ENCODE measurements at regions not wholly inside any gene's neighbourhood (a gene's known extent, or its start where the extent isn't known, plus 50 kb on each side); places are given as distances from the start of the nearest gene placed in this dataset.
"Not testable (repeated sequence)": the region's sequence is repeated elsewhere in the genome, so short reads cannot be mapped to it uniquely, and the experiment has no call there.

DNA sequence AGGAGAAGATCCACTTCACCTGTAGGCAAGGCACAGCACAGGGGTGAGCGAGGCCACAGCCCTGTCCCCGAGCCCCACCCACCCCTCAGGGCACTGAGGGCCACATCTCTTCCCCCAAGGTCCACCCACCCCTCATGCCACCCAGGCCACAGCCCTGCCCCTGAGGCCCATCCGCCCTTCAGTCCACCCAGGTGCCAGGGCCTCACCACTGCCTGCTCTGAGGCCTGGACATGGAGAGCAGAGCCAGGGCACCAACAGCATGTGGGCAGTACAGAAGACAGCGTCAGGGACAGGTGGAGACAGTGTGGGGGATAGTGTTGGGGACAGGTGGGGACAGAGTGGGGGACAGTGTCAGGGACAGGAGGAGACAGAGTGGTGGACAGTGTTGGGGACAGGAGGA lies 138.3 kb downstream of the TMEM121 start:
- Histone ChIP-seq H3K27me3 (ENCODE audit: insufficient read depth, low read depth) (no peaks in the 10 kb centered on the region), H3K36me3 (ENCODE audit: insufficient read depth) (no peaks in the 10 kb centered on the region), H3K4me1 (ENCODE audit: low read depth, poor library complexity, severe bottlenecking) (no peaks in the 10 kb centered on the region), H3K9ac (no peak overlapping the region), H3K4me2 (no peak overlapping the region), H2AFZ (ENCODE audit: low read depth) (no peak overlapping the region), H3K4me3 (IDR thresholded peaks at IDR 0.05; ENCODE audit: insufficient read depth, low read depth, low read length) (no peak overlapping the region), H3K79me2 (ENCODE audit: insufficient read depth, low read depth) (no peaks in the 10 kb centered on the region), H4K20me1 (ENCODE audit: insufficient read depth) (no peaks in the 10 kb centered on the region), H3K27ac (no peak overlapping the region)
- TF ChIP-seq, protein P1, sequence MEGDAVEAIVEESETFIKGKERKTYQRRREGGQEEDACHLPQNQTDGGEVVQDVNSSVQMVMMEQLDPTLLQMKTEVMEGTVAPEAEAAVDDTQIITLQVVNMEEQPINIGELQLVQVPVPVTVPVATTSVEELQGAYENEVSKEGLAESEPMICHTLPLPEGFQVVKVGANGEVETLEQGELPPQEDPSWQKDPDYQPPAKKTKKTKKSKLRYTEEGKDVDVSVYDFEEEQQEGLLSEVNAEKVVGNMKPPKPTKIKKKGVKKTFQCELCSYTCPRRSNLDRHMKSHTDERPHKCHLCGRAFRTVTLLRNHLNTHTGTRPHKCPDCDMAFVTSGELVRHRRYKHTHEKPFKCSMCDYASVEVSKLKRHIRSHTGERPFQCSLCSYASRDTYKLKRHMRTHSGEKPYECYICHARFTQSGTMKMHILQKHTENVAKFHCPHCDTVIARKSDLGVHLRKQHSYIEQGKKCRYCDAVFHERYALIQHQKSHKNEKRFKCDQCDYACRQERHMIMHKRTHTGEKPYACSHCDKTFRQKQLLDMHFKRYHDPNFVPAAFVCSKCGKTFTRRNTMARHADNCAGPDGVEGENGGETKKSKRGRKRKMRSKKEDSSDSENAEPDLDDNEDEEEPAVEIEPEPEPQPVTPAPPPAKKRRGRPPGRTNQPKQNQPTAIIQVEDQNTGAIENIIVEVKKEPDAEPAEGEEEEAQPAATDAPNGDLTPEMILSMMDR (conservative IDR thresholded peaks at IDR 0.05; ENCODE audit: low read depth, low read length): no peak

DNA sequence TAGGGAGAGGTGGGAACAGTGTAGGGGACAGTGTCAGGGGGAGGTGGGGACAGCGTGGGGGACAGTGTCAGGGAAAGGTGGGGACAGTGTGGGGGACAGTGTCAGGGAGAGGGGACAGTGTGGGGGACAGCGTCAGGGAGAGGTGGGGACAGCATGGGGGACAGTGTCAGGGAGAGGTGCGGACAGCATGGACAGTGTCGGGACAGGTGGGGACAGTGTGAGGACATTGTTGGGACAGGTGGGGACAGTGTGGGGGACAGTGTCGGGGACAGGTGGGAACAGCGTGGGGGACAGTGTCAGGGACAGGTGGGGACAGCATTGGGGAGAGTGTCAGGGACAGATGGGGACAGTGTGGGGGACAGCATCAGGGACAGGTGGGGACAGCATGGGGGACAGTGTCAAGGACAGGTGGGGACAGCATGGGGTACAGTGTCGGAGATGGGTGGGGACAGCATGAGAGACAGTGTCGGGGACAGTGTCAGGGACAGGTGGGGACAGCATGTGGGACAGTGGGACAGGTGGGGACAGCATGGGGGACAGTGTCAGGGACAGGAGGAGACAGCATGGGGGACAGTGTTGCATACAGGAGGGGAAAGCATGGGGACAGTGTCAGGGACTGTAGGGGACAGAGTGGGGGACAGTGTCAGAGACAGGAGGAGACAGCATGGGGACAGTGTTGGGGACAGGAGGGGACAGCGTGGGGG lies 139.0 kb downstream of the TMEM121 start:
- H3K27ac ChIP-seq: no peak overlapping the region
- H3K36me3 ChIP-seq (ENCODE audit: insufficient read depth): no peaks in the 10 kb centered on the region
- no peaks in the 10 kb centered on the region for H3K4me1 ChIP-seq (ENCODE audit: low read depth, poor library complexity, severe bottlenecking)
- no peaks in the 10 kb centered on the region for H4K20me1 ChIP-seq (ENCODE audit: insufficient read depth)
- H3K4me3 ChIP-seq (IDR thresholded peaks at IDR 0.05; ENCODE audit: insufficient read depth, low read depth, low read length): no peak overlapping the region
- H3K4me2 ChIP-seq: no peak overlapping the region
- H3K9ac ChIP-seq: no peak overlapping the region
- H3K79me2 ChIP-seq (ENCODE audit: insufficient read depth, low read depth): no peaks in the 10 kb centered on the region
- no peaks in the 10 kb centered on the region for H3K27me3 ChIP-seq (ENCODE audit: insufficient read depth, low read depth)
- TF ChIP-seq, protein P1 (conservative IDR thresholded peaks at IDR 0.05; ENCODE audit: low read depth, low read length): no peak
- H2AFZ ChIP-seq (ENCODE audit: low read depth): no peak overlapping the region

- TF ChIP-seq, protein P1 (conservative IDR thresholded peaks at IDR 0.05; ENCODE audit: low read depth, low read length): no peak
- Histone ChIP-seq H3K4me1 (ENCODE audit: low read depth, poor library complexity, severe bottlenecking) (no peaks in the 10 kb centered on the region), H3K27ac (no peak overlapping the region), H3K27me3 (ENCODE audit: insufficient read depth, low read depth) (no peaks in the 10 kb centered on the region), H2AFZ (ENCODE audit: low read depth) (no peak overlapping the region), H3K79me2 (ENCODE audit: insufficient read depth, low read depth) (no peaks in the 10 kb centered on the region), H4K20me1 (ENCODE audit: insufficient read depth) (no peaks in the 10 kb centered on the region), H3K4me3 (IDR thresholded peaks at IDR 0.05; ENCODE audit: insufficient read depth, low read depth, low read length) (no peak overlapping the region), H3K36me3 (ENCODE audit: insufficient read depth) (no peaks in the 10 kb centered on the region), H3K4me2 (no peak overlapping the region), H3K9ac (no peak overlapping the region)
Measured at GRCh38 chr14:105665951-105666277, 139.5 kb downstream of the TMEM121 start.

- no peaks in the 10 kb centered on the region for H3K27me3 ChIP-seq (ENCODE audit: insufficient read depth, low read depth)
- TF ChIP-seq, protein P1 (conservative IDR thresholded peaks at IDR 0.05; ENCODE audit: low read depth, low read length): no peak
- no peak overlapping the region for H2AFZ ChIP-seq (ENCODE audit: low read depth)
- H3K36me3 ChIP-seq (ENCODE audit: insufficient read depth): no peaks in the 10 kb centered on the region
- H3K79me2 ChIP-seq (ENCODE audit: insufficient read depth, low read depth): no peaks in the 10 kb centered on the region
- H3K9ac ChIP-seq: no peak overlapping the region
- no peaks in the 10 kb centered on the region for H4K20me1 ChIP-seq (ENCODE audit: insufficient read depth)
- H3K4me3 ChIP-seq (IDR thresholded peaks at IDR 0.05; ENCODE audit: insufficient read depth, low read depth, low read length): no peak overlapping the region
- no peak overlapping the region for H3K4me2 ChIP-seq
- H3K27ac ChIP-seq: no peak overlapping the region
- H3K4me1 ChIP-seq (ENCODE audit: low read depth, poor library complexity, severe bottlenecking): no peaks in the 10 kb centered on the region
Measured at GRCh38 chr14:105666420-105666819, 140.0 kb downstream of the TMEM121 start.

- not testable (repeated sequence) for H3K36me3 ChIP-seq (ENCODE audit: insufficient read depth); H3K27ac ChIP-seq; H4K20me1 ChIP-seq (ENCODE audit: insufficient read depth); H3K4me2 ChIP-seq; H2AFZ ChIP-seq (ENCODE audit: low read depth); H3K4me3 ChIP-seq (IDR thresholded peaks at IDR 0.05; ENCODE audit: insufficient read depth, low read depth, low read length); H3K27me3 ChIP-seq (ENCODE audit: insufficient read depth, low read depth); H3K9ac ChIP-seq; H3K4me1 ChIP-seq (ENCODE audit: low read depth, poor library complexity, severe bottlenecking); H3K79me2 ChIP-seq (ENCODE audit: insufficient read depth, low read depth)
Measured at GRCh38 chr14:105666991-105667662, 140.7 kb downstream of the TMEM121 start.

DNA sequence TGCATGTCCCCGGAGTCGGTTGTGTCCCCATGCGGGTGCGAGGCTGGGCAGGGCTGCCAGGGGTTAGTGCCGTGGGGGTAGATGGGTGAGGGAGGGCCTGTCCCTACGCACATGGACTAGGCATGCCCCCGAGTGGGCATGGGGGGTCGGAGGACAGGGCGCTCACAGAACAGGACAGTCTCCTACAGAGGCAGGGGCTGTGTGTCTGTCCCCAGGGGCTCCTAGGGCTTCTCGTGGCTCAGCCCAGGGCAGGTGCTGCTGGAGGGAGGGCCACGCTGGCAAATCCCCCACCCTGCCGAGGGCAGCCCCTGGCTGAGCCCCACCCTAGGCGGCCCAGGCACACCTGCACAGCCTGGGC lies 141.3 kb downstream of the TMEM121 start:
- not testable (repeated sequence) for H2AFZ ChIP-seq (ENCODE audit: low read depth); H3K4me2 ChIP-seq; H3K4me3 ChIP-seq (IDR thresholded peaks at IDR 0.05; ENCODE audit: insufficient read depth, low read depth, low read length); H3K4me1 ChIP-seq (ENCODE audit: low read depth, poor library complexity, severe bottlenecking); H3K79me2 ChIP-seq (ENCODE audit: insufficient read depth, low read depth); H3K36me3 ChIP-seq (ENCODE audit: insufficient read depth); H3K27me3 ChIP-seq (ENCODE audit: insufficient read depth, low read depth); H4K20me1 ChIP-seq (ENCODE audit: insufficient read depth); H3K27ac ChIP-seq; H3K9ac ChIP-seq

DNA sequence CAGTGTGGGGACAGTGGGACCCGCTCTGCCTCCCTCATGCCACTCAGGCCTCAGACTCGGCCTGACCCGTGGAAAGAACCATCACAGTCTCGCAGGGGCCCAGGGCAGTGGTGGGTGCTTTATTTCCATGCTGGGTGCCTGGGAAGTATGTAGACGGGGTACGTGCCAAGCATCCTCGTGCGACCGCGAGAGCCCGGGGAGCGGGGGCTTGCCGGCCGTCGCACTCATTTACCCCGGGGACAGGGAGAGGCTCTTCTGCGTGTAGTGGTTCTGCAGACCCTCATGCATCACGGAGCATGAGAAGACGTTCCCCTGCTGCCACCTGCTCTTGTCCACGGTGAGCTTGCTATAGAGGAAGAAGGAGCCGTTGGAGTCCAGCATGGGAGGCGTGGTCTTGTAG lies 141.6 kb downstream of the TMEM121 start:
- H2AFZ ChIP-seq (ENCODE audit: low read depth); H3K27ac ChIP-seq; H3K27me3 ChIP-seq (ENCODE audit: insufficient read depth, low read depth); H3K4me1 ChIP-seq (ENCODE audit: low read depth, poor library complexity, severe bottlenecking); H3K9ac ChIP-seq; H3K79me2 ChIP-seq (ENCODE audit: insufficient read depth, low read depth); H3K36me3 ChIP-seq (ENCODE audit: insufficient read depth); H3K4me2 ChIP-seq; H3K4me3 ChIP-seq (IDR thresholded peaks at IDR 0.05; ENCODE audit: insufficient read depth, low read depth, low read length); H4K20me1 ChIP-seq (ENCODE audit: insufficient read depth): not testable (repeated sequence)
